Adrenal gland (tissue), 9 donors: ENCODE measurements at regions not wholly inside any gene's neighbourhood (a gene's known extent, or its start where the extent isn't known, plus 50 kb on each side); places are given as distances from the start of the nearest gene placed in this dataset.
A peak's percentile ranks its signal among the peaks of the same experiment; 100 is the strongest.

Experiments used
- DNase-seq, 7 donors: peaks; one replicate each; pipeline ENCODE4 v3.0.0-alpha.2; 2019 to 2020
- H3K27ac ChIP-seq, 5 donors: fragments of 200-600 bp; sonication (generic) in 4 of 5; 1 replicate in 3 of 5; 2 replicates in 2 of 5; pipeline versions ENCODE4 v1.5.1 to v1.8.0; 2016 to 2020; ENCODE audit warnings: mild to moderate bottlenecking in 1 of 5
- H3K27me3 ChIP-seq: fragments of 200-600 bp; 2 replicates; pipeline ENCODE4 v1.8.0; 2021
- H3K36me3 ChIP-seq, 2 donors: fragments of 200-600 bp; replicated peaks in 1 of 2; 1 replicate in 1 of 2; 2 replicates in 1 of 2; pipeline versions ENCODE4 v1.5.1 to v1.8.0; 2018 to 2022
- H3K4me1 ChIP-seq, 2 donors: fragments of 200-600 bp; replicated peaks in 1 of 2; 1 replicate in 1 of 2; 2 replicates in 1 of 2; pipeline versions ENCODE4 v1.5.1 to v1.8.0; 2018 to 2021
- H3K4me3 ChIP-seq, 4 donors: fragments of 200-600 bp; sonication (generic) in 3 of 4; one replicate each; pipeline ENCODE4 v1.5.1; 2016 to 2018
- H3K9me3 ChIP-seq, 3 donors: fragments of 200-600 bp; sonication (generic) in 1 of 3; replicated peaks in 1 of 3; 1 replicate in 2 of 3; 2 replicates in 1 of 3; pipeline versions ENCODE4 v1.5.1 to v1.8.0; 2016 to 2021
- CTCF ChIP-seq, 6 experiments: fragments of 450-650 bp in 4 of 6; fragments of 200-600 bp in 2 of 6; sonication (generic) in 1 of 6; IDR thresholded peaks; 1 replicate in 5 of 6; 2 replicates in 1 of 6; pipeline versions ENCODE4 v1.5.1 to v1.8.0; 2016 to 2021; ENCODE audit warnings: antibody characterized with exemption in 6 of 6, mild to moderate bottlenecking in 2 of 6, moderate library complexity in 1 of 6
- POLR2A ChIP-seq, 2 donors: fragments of 450-650 bp; IDR thresholded peaks; one replicate each; pipeline ENCODE4 v1.6.1; 2017; ENCODE audit warnings: antibody characterized with exemption in 2 of 2, mild to moderate bottlenecking in 2 of 2, moderate library complexity in 1 of 2
- WGBS, 4 donors: extraction: QIAGEN DNeasy Blood & Tissue Kit in 2 of 4; methylation state at CpG; one replicate each; pipeline versions ENCODE4 v1.1.5 to v1.1.7; 2013 to 2017; 5-methylcytosine and 5-hydroxymethylcytosine counted together
- intact Hi-C, 2 donors: fragments of 100-400 bp; cut with DNase I; formaldehyde crosslinking; loops; one replicate each; pipeline versions ENCODE4 v1.14.1 to v1.15.0; 2022 to 2023
- donor health status: healthy with polysubstance abuse.
- donor health status: Bipolar disorder and iron deficiency.
- donor health status: DM: yes; HTN: yes; CAD: no.
- donor health status: DM: no; HTN: no; CAD: no.
- donor health status: DM: no; HTN: no; CAD: no.

- no peaks in the 10 kb centered on the region for H3K27me3 ChIP-seq
- no peaks in the 10 kb centered on the region for H3K4me1 ChIP-seq
- H3K36me3 ChIP-seq, result no peaks in the 10 kb centered on the region
- WGBS, 4 donors, result 86 to 95% (median 93%) methylated on average over 5 of the region's 5 CpGs
- H3K4me3 ChIP-seq, result no peak overlapping the region
- no peak for DNase-seq
- no peak overlapping the region for H3K27ac ChIP-seq
- TF ChIP-seq POLR2A (IDR thresholded peaks at IDR 0.05), result no peak
- TF ChIP-seq CTCF (IDR thresholded peaks at IDR 0.05), result no peak
- intact Hi-C loops, result no loop called here
- no peaks in the 10 kb centered on the region for H3K9me3 ChIP-seq
Observed at GRCh38 chr2:136175466-136175865, 57.5 kb upstream of the CXCR4 start.

- TF ChIP-seq CTCF (IDR thresholded peaks at IDR 0.05) (no peak), POLR2A (IDR thresholded peaks at IDR 0.05) (no peak)
- Histone ChIP-seq H3K27ac (no peak overlapping the region), H3K9me3 (no peaks in the 10 kb centered on the region), H3K4me3 (no peak overlapping the region), H3K36me3 (no peaks in the 10 kb centered on the region), H3K27me3 (no peaks in the 10 kb centered on the region), H3K4me1 (no peaks in the 10 kb centered on the region)
- intact Hi-C loops, result no loop called here
- DNase-seq, result no peak
- WGBS, 4 donors, result 70 to 86% (median 84%) methylated on average over 1 of the region's 1 CpG
Observed at GRCh38 chr2:136173126-136173525, 55.2 kb upstream of the CXCR4 start.

- no peak for DNase-seq
- Histone ChIP-seq H3K36me3 (no peaks in the 10 kb centered on the region), H3K27ac (no peak overlapping the region), H3K4me3 (no peak overlapping the region), H3K9me3 (no peaks in the 10 kb centered on the region), H3K27me3 (no peaks in the 10 kb centered on the region), H3K4me1 (no peaks in the 10 kb centered on the region)
- 89 to 98% (median 94%) methylated on average over 4 of the region's 4 CpGs for WGBS, 4 donors
- intact Hi-C loops, result no loop called here
- TF ChIP-seq POLR2A (IDR thresholded peaks at IDR 0.05), result no peak
- TF ChIP-seq CTCF (IDR thresholded peaks at IDR 0.05), result peak in 1 of 6 experiments; percentile 12
Observed at GRCh38 chr2:136171223-136171622, 53.3 kb upstream of the CXCR4 start.

GRCh38 chr2:136168720-136169119 lies 50.8 kb upstream of the CXCR4 start:
- no peaks in the 10 kb centered on the region for H3K9me3 ChIP-seq
- H3K27ac ChIP-seq, result no peak overlapping the region
- intact Hi-C loops, result no loop called here
- no peak for DNase-seq
- no peaks in the 10 kb centered on the region for H3K27me3 ChIP-seq
- no peak for TF ChIP-seq POLR2A (IDR thresholded peaks at IDR 0.05)
- TF ChIP-seq CTCF (IDR thresholded peaks at IDR 0.05), result no peak
- no peaks in the 10 kb centered on the region for H3K36me3 ChIP-seq
- H3K4me1 ChIP-seq, result no peaks in the 10 kb centered on the region
- H3K4me3 ChIP-seq, result no peak overlapping the region
- WGBS, 4 donors, result 62 to 75% (median 68%) methylated on average over 5 of the region's 5 CpGs
